Gastrocnemius medialis (tissue), 4 donors: ENCODE measurements at regions not wholly inside any gene's neighbourhood (a gene's known extent, or its start where the extent isn't known, plus 50 kb on each side); places are given as distances from the start of the nearest gene placed in this dataset.

ENCODE experiments used
- CTCF ChIP-seq, 5 experiments: fragments of 450-650 bp in 3 of 5; fragments of 200-600 bp in 2 of 5; sonication (generic) in 2 of 5; IDR thresholded peaks in 4 of 5; conservative IDR thresholded peaks in 1 of 5; 1 replicate in 4 of 5; 2 replicates in 1 of 5; pipeline ENCODE4 v1.5.1; 2016 to 2019; ENCODE audit warnings: antibody characterized with exemption in 5 of 5, mild to moderate bottlenecking in 3 of 5, moderate library complexity in 3 of 5
- POLR2A ChIP-seq, 2 donors: fragments of 450-650 bp; IDR thresholded peaks; one replicate each; pipeline ENCODE4 v1.6.1; 2017; ENCODE audit warnings: antibody characterized with exemption in 2 of 2, mild to moderate bottlenecking in 2 of 2, moderate library complexity in 2 of 2

GRCh38 chr10:57723305-57723704 is 544.4 kb downstream of the IPMK start:
- TF ChIP-seq CTCF (IDR thresholded peaks at IDR 0.05 in 4 of 5, conservative IDR thresholded peaks at IDR 0.05 in 1 of 5) (no peak), POLR2A (IDR thresholded peaks at IDR 0.05) (no peak)
